Superior temporal gyrus (tissue), 1 donor: ENCODE measurements at regions not wholly inside any gene's neighbourhood (a gene's known extent, or its start where the extent isn't known, plus 50 kb on each side); places are given as distances from the start of the nearest gene placed in this dataset.

Experiments
- DNase-seq: peaks from one replicate; pipeline ENCODE4 v3.0.0-alpha.2; 2016; ENCODE audit errors: extremely low spot score

DNA sequence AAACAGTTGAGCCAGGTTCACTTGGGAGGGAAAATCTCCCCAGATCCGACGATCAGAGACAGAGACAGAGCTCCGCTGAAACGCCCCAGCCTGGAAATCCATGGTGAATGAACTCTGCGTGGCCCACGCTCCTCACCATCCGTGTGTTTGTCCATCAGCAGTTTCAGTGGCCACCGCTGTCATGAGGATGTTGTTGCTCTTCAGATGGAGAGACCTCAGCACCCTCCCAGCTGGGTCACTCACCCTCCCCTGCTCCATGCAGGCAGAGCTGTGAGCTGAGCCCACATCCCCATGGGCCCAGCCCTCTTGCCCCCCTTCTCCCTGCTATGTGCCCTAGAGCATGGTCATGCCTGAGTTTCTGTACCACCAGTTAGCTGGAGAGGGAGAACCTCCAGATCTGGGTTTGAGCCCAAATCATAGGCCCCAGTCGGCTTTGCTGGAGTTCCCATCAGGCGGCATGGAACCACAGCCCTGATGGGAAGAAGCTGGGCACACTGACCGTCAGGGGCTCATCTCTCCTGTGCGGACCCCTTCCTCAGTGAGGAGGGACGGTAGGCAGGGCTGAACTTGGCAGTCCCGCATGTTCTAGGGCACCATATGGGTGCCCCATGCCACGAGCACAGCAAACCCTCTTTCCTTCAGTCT, 154.4 kb upstream of the COL5A1 start:
- no peak for DNase-seq

- no peak for DNase-seq
These were observed 153.0 kb upstream of the COL5A1 start for GRCh38 chr9:134488331-134489280.

DNA sequence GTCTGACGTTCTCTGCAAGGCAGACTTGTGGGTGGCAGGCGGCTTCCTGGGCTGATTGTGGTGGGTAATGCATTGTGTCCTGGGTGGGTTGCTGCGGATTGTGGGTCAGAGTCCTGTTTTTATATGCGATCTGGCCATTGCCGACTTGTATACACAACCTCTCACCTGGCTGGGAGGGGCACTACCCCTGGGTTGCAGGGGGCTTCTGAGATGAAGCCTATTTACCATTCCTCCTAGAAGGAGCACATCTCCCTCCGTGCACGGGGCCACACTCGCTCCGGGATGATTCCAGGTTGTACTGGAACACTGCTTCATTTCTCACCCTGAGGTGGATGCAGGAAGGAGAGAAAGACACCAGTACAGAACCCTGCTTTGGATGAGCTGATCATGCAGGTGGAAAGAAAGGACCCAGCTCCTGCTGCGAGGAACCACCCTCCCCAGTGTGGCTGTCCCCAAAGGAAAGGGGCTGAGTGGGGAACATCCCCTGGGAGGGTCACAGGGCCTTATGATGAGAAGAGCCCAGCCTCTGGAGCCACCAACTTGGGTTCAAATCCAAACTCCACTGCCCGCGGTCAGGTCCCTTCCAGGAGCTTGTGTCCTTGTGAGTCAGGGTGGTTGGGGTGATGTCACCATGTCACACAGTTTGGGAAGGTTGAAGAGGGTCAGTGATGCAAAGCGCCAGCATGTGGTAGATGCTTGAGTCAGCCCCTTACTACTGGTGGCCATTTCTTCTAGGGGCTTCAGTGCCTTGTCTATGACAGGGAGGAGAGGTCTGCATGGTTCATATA, 151.8 kb upstream of the COL5A1 start:
- no peak for DNase-seq

GRCh38 chr9:134490446-134490845, 151.2 kb upstream of the COL5A1 start:
- no peak for DNase-seq

DNA sequence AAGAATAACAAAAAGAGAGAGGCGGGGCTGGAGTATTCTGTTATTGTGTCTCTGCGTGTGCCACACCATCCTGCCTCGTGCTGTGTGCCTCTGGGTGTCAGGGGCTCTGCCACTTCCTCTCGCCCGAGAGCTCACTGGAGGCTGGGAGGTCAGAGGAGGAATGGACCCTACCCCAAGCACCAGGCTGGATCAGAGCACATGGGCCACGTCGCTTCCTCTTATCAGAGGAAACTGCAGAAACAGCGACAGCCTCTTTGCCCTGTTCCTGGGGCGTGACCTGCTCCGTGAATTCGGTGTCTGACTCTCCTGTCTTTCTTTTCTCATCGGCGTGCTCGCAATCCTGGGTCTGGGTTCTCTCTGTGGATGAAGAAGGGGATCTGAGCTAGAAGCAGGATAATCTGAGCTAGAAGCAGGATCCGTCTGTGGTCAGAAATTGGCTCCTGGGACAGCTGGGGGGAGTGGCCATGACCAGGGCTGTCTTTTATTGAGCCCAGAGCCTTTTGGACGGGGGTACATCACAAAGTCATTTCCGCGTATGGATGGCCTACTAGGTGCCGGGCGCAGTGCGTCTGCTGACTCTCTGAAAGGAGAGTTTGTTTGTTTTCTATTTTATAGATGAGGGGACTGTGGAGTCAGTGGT, 150.3 kb upstream of the COL5A1 start:
- no peak for DNase-seq

GRCh38 chr9:134491856-134492255, 149.7 kb upstream of the COL5A1 start:
- DNase-seq, result no peak

- no peak for DNase-seq
These were observed 149.3 kb upstream of the COL5A1 start for GRCh38 chr9:134492281-134492691.

DNA sequence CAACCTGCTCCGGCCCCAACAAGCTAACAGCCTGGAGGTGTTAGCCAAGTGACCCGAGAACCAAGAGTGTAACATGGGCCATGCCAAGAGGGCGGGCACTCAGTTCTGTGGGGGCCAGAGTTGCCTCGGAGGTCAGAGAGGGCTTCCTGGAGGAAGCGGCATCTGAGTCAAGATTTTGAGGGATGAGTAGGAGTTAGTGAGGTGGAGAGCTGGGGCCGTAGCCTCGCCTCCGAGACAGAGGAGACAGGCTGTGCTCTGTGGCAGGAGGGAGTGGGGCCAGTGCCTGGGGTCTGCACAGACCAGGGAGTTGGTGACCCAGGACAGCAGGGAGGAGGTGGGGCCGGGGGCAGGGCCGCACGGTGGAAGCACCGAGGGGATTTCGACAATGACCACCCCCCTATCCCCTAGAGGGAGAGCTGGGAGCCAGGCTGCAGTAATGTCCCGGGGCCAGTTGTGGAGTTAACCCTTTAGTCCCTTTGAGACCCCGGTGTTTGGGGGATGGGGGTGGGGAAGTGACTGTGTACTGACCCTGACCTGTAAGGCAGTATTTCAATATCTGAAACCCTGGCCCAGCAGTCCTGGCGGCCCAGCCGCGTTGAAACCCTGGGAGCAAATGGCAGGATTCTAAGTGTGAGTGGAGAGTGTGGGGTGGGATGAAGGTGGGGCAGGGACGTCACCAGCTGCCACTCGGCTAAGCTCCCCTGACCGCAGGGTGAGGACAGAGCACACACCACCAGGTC, 148.7 kb upstream of the COL5A1 start:
- DNase-seq, result no peak

GRCh38 chr9:134493461-134494272, 147.9 kb upstream of the COL5A1 start:
- no peak for DNase-seq

- DNase-seq, result no peak
These were observed 147.3 kb upstream of the COL5A1 start for GRCh38 chr9:134494273-134494815.

- DNase-seq, result no peak
These were observed 146.7 kb upstream of the COL5A1 start for GRCh38 chr9:134494905-134495304.

- DNase-seq, result no peak
These were observed 145.7 kb upstream of the COL5A1 start for GRCh38 chr9:134495881-134496412.

DNA sequence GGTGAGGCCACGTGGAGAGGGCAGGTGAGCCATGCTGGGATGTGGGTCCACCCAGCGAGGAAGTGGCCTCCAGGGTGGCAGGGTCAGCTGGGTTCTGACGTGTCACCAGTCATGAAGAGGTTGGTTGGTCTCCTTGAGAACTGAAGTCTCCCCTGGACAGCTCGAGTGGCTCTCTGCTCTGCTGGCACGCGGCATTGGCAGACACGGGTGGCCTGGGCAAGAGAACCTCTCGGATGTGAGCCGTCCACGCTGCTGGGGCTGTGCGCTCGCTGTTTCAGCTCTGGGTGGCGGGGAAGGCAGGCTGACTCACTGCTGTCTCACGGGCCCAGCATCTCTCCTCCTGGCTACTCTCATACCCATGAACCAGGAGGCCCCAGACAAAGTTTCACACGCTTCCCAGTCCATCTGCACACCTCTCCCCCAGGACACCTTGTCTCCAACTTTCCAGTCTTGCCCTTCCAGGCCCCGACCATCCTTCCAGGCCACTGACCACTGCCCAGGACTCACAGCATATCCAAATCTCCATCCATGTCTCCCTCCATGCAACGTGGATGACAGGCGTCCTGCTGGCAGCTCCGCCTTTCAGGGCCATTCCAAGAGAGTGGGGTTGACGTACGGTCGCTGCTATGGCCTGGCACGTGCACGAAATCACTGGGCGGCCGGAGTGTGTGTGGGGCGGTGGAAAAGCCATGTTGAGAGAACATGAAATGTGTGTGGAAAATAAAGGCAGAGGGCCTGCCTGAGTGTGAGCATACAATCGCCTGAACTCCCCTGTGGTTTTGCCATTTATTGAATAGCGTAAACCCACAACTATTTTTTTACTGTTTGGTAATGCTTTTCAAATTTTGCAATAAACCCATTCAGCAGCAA, 145.0 kb upstream of the COL5A1 start:
- no peak for DNase-seq

DNA sequence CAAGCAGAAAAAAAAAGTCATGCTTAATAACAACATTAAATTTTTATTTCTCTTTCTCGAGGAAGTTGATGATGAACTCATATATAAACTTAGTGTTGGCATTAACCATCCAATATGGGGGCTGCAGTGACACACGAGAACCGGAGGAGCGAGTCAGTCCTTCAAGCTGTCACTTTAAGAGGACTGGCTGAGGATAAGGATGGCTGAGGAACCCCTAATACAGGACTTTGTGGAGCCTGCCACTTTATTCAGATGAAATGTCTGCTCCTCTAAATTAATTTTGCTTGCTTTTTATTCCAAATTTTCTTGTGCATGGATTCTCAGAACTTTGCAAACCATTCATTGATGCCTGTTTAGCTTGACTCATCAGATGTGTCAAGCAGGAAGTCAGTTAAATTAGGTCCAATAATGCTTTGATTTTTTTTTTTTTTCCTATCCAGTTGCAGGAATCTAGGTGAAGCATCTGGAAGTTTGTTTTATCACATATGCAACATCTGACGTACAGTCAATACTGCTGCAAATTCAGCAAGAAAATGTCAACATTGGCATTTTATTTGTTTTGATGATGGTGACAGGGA, 144.2 kb upstream of the COL5A1 start:
- no peak for DNase-seq

- DNase-seq, result no peak
These were observed 142.8 kb upstream of the COL5A1 start for GRCh38 chr9:134498814-134499166.

- DNase-seq, result no peak
These were observed 140.5 kb upstream of the COL5A1 start for GRCh38 chr9:134500931-134501760.

DNA sequence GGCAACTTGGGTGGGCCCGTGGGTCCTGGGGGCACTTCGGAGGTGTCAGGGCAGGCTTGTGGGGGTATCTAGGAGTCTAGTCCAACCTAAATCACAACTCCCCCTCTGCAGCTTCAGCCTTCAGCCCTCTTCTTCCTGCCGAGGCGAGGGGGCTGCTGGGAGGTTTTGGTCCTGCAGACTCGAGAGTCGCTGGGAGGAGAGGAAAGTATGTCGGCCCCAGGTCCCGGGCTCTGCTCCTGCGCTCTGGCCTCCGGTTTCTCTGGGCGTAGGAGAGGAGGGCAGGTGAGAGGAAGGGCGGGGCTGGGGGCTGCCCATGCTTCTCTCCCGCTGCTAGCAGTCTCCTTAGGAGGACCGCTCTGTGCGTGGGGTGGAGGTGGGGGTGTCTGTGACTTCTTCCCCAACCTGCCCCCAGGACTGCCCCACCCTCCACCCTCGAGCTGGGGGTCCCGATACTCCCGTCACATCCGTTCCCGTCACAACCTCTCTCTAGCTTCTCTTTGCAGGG, 139.8 kb upstream of the COL5A1 start:
- no peak for DNase-seq
